OCI-LY1 (cell line): ENCODE measurements at regions not wholly inside any gene's neighbourhood (a gene's known extent, or its start where the extent isn't known, plus 50 kb on each side); places are given as distances from the start of the nearest gene placed in this dataset.
"Not testable (repeated sequence)": the region's sequence is repeated elsewhere in the genome, so short reads cannot be mapped to it uniquely, and the experiment has no call there.

Experiments used
- CTCF ChIP-seq: fragments of 200-600 bp; sonication (generic), shearing (Covaris generic); IDR thresholded peaks from 2 replicates; pipeline ENCODE4 v1.5.1; 2017; ENCODE audit warnings: mild to moderate bottlenecking, antibody characterized with exemption, low read length, moderate library complexity, mixed read lengths
- EZH2 ChIP-seq: fragments of 200-600 bp; sonication (generic), shearing (Covaris generic); IDR thresholded peaks from 2 replicates; pipeline ENCODE4 v1.8.0; 2017; ENCODE audit warnings: borderline replicate concordance, mixed run types, mild to moderate bottlenecking, antibody characterized with exemption, low read length, moderate library complexity, mixed read lengths

- TF ChIP-seq CTCF, EZH2: not testable (repeated sequence)
Observed at GRCh38 chr4:49513546-49514115, 527.6 kb downstream of the CWH43 start.
